NCI-H1694 (cell line): ENCODE measurements at regions not wholly inside any gene's neighbourhood (a gene's known extent, or its start where the extent isn't known, plus 50 kb on each side); places are given as distances from the start of the nearest gene placed in this dataset.

ENCODE experiments used
- DNase-seq: peaks from one replicate; lab custom pipeline; 2025; lab: John Stamatoyannopoulos, UW

DNA sequence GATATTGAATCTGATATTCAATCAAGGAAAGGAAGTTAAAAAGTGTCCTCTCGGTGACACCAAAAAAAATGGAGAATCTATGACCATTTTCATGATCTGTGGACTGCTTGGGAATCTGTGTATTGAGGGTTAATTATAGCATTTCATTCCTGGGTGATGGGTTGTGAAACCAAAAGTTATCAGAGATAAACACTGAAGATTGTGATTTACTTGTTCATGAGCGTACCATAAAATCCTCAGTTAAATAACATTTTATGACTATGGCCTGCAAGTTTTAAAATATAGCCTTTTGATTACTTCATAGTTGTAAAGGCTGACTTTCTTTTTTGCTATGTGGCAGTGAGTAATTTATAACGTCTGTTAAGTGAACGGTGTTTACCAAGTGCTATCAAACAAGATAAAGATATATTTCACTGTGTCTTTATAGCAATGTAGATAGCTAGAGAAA lies 267.9 kb upstream of the SEMA6A start:
- DNase-seq, result no peak

DNA sequence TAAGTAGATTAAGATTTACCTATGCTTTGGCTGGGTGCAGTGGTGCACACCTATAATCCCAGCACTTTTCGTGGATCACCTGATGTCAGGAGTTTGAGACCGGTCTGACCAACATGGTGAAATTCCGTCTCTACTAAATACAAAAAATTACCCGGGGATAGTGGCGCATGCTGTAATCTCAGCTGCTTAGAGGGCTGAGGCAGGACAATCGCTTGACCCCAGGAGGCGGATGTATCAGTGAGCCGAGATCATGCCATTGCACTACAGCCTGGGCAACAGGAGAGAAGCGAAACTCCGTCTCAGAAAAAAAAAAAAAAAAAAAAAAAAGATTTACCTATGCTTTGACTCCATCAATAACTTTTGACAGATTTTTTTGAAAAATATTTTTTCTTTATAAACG lies 267.1 kb upstream of the SEMA6A start:
- no peak for DNase-seq

DNA sequence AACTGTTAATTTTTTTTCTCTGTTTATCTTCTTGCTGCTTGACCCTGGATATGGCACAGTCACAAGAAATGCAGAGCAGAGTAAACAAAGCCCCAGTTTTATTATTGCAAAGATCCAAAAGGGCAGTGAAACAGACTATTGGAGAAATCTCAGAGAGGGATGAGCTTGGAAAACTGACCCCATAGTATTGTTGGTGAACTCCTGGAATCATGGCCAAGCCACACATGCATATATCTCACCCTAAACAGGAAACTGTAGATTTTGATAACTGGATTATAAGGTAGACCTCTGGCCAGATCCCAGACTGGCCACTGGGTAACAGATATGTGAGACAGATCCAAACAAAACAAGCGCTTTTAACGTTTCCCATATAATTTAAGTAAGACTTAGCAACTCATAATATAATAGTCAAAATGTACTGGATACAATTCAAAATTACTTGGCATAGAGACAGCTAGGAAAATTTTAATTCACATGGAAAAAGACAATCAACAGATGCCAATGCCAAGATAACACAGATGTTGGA lies 263.5 kb upstream of the SEMA6A start:
- no peak for DNase-seq

DNA sequence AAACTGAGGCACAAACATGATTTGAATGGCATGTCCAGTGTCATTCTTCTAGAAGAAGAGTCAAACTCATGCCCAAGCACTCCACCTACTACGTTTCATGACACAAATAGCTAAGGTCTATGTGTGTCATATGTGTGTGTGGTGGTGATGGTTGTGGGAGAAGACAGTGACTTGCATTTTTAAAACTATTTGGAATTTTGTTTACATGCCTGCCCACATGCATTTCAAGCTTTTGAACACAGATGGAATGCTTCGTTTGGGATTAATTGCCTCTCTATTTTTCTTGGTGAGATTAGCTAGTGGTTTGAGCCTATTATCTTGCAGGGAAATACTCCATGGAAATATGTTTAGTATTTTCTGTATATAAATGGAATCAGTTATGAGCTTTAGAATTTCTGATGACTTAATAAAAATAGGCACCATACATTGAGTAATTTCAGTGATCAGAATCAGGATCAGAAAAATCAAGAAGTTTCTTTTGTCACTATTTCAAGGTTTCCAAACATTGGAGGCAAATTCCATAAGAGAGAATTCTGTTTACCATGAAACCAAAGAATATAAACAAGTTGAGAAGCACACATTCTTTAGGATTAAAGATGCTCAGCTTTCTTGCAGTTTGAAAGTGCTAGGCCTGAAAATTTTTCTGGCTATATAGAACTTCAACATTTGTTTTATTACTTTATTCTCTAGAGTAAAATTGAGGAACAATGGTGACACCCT lies 260.3 kb upstream of the SEMA6A start:
- DNase-seq, result no peak

GRCh38 chr5:116830079-116830478 lies 255.5 kb upstream of the SEMA6A start:
- DNase-seq, result no peak

DNA sequence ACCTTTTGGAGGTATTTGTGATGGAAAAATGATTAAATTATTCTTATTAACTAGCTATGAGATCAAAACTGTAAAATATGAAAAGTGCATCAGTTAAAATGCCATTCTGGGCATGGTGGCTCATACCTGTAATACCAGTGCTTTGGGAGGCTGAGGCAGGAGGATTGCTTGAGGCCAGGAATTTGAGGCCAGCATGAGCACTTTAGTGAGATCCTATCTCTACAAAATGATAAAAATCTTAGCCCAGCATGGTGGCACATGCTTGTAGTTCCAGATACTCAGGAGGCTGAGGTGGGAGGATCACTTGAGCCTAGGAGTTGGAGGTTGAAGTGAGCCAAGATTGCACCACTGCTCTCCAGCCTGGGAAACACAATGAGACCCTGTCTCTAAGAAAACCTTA lies 252.5 kb upstream of the SEMA6A start:
- DNase-seq, result no peak

DNA sequence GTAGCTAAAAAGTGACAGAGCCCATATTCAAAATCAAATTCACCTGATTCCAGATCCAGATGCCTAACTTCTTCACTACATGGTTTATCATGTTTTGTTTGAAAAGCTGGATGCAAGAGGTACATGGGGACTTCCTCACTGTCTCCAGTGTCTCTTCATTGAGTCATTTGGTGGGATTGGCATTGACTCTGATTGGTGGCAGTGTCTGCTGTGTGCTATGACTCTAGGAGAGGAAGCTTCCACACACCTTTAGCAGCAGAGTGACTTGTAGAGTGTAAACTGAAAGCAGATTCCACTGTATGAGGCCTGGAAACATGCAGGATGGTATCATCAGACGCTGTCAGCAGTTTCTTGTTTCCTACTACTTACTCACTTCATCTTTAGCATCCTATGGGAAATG lies 250.9 kb upstream of the SEMA6A start:
- no peak for DNase-seq

GRCh38 chr5:116824751-116825438 lies 250.3 kb upstream of the SEMA6A start:
- DNase-seq, result no peak

DNA sequence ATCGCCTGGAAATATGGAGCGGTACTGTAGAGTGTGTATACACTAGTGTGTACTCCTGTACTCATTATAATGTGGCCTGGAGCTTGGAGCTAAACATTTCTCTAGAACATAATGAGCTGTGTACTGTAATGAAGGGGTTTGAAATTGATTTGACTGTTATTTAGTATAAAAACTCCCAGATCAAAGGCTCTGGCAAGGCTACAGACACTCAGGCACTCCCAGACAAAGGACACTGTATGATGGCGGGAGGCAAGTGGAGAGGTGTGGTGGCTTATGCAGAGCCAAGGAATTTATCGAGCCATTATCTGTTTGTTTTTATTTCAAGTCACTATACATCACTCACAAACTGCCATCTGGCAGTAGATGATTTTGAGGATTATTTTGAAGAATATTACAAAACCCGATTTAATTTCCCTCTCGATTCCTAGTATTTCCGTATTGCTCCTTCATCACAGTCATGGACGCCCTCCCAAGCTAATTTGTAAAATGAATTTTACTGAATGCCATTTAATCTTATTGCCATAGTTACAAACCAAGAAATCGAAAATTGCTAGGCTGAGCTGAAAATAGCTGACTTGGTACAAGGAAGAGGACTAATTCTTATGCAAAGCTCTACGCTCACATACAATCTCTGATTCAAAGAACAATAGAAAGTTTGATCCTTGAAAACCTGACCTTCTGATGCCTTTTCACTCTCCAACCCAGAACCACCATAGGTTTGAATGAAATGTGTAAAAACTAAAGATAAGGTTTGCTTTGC lies 240.2 kb upstream of the SEMA6A start:
- DNase-seq, result no peak

DNA sequence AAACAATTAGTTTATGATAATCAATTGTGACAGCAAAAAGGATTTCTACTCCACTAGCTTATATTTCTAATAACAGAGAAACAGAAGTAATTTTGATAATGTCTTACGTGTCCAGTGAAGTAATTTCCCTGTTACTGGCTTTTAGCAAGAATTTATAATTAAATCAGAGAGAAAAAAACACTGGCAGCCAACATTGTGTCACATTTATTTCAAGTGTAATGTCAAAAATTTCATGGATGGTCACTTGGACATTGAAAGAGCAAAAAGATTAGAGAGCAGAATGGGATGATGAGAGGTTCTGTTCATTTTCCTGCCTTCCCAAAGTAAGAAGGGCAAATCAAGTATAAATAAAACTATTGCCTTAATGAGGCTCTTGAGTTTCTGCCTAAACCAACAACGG lies 239.3 kb upstream of the SEMA6A start:
- no peak for DNase-seq

DNA sequence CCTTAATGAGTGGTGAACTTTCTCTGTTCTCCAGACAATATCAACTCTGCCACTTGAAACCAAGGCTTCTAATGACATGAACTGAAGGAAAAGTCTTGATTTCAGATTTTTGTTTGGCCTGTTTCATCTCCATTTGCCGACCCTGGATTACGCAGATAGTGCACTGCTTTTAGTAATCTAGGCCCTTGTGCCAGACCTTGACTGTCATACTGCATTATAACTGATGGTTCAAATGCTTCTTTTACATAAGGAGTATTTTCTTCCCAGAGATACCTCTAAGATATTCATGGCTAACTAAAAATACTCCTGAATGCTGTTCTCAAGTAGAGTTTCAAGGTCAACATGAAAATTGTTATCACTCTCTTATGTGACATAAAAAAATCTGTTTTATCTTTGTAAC lies 238.7 kb upstream of the SEMA6A start:
- DNase-seq, result no peak

DNA sequence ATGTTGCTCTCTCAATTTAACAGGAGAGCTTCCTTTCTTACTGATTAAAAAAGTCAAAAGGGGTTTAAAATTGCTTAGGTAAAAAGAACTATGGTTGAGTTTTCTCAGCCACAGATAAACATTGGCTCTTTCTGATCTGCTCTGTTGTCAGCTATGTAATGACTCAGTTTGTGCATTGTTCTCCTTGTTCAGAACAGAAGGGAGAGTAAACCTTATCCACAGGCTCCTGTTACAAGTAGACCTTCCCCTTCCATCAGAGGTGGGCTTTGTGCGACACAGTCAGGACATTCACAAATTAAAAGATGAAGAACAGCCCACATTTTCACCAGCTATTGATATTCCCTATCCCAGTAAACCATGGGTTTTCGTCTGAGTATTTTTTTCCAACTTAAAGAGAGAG lies 236.3 kb upstream of the SEMA6A start:
- no peak for DNase-seq

GRCh38 chr5:116806836-116807235 lies 232.2 kb upstream of the SEMA6A start:
- no peak for DNase-seq

GRCh38 chr5:116799401-116799800 lies 224.8 kb upstream of the SEMA6A start:
- DNase-seq, result no peak

DNA sequence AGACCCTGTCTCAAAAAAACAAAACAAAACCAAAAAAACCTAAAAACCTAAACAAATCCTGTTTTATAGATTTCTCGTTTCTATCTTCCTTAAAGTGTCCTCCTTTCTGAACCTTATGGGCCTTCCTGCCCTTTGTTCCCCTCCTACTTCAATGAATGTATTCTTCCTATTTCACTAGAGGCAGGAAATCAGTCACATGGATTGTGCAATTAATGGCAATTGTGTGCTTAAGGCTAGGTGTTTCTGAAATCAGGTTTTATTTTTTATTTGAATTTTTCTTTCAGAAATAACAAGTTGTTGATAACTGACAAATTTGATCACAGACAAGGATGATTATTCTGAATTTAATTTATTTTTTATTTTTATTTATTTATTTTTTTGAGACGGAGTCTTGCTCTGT lies 220.6 kb upstream of the SEMA6A start:
- DNase-seq, result no peak

DNA sequence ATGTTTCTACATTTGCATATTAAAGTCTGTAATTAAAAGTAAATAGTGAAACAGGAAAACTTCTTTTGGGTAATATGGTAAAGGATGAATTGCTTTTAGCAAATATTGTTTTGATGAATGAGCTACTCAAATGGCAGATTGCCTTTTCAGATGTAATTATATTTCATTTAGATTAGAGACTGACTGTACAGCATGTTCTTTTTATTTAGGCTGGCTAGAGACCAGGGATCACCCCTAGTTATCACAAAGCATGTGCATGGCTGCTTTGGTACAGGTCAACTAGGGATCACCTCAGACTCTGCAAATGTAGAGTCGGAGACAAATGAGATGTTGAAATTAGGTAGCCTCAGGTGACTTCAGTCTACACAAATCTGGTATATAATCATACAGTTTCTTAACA lies 214.9 kb upstream of the SEMA6A start:
- DNase-seq, result no peak

GRCh38 chr5:116788851-116789403 lies 214.3 kb upstream of the SEMA6A start:
- no peak for DNase-seq

- DNase-seq, result no peak
Observed at GRCh38 chr5:116787570-116787969, 212.9 kb upstream of the SEMA6A start.

DNA sequence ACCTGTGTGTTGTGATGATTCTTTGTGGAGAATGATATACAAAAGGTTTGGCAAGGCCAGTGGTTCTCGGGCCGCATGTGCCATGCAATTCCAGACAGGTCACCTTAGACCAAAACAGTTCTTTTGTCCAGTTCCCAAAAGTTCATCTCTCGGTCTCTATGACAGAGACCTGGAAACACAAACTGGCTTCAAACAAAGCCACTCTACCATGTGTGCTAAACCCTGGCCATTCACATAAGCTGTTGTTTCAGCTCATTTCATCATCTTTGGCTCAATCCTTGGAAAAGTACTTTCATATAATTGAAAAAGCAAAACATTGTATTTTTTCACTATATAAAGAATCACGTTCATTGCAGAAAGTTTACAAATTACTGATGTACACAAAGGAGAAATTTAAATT lies 210.5 kb upstream of the SEMA6A start:
- DNase-seq, result no peak

- DNase-seq, result no peak
Observed at GRCh38 chr5:116779846-116780245, 205.2 kb upstream of the SEMA6A start.

DNA sequence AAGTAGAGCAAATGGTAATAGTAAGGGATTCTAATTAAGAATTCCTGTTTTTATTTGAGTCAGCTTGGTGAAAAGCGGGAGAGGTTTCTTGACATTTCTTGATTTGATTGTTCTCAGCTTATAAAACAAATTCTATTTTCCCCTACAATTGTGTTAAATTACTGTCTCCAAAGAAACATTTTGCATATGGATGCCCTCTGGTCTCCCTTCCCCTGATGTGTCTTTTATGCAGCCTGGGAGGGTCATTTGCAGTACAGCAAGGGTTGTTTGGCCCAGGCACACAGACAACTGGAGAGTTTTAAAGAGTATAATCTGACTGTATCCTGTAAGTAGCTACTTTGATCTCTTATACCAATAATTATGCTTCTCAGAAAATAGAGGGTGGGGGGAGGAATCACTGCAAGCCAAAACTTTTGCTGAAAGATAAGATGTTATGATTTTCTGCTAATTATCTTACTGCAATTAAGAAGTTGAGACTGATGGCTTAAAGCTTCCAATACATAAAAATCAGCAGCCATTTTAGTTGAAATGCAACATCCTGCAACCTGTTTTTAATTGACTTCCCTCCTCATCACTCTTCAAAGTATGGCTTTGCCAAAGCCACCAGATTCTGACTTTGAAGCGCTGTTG lies 204.1 kb upstream of the SEMA6A start:
- no peak for DNase-seq

GRCh38 chr5:116778032-116778431 lies 203.4 kb upstream of the SEMA6A start:
- peak; percentile 52 for DNase-seq
